Renal cortex interstitium (tissue), 11 donors: ENCODE measurements at regions not wholly inside any gene's neighbourhood (a gene's known extent, or its start where the extent isn't known, plus 50 kb on each side); places are given as distances from the start of the nearest gene placed in this dataset.

Experiments
- DNase-seq, 11 donors: peaks; one replicate each; pipeline ENCODE4 v3.0.0-alpha.2; 2013; ENCODE audit warnings: low read depth in 9 of 11, low spot score in 4 of 11; ENCODE audit errors: extremely low read depth in 1 of 11

DNA sequence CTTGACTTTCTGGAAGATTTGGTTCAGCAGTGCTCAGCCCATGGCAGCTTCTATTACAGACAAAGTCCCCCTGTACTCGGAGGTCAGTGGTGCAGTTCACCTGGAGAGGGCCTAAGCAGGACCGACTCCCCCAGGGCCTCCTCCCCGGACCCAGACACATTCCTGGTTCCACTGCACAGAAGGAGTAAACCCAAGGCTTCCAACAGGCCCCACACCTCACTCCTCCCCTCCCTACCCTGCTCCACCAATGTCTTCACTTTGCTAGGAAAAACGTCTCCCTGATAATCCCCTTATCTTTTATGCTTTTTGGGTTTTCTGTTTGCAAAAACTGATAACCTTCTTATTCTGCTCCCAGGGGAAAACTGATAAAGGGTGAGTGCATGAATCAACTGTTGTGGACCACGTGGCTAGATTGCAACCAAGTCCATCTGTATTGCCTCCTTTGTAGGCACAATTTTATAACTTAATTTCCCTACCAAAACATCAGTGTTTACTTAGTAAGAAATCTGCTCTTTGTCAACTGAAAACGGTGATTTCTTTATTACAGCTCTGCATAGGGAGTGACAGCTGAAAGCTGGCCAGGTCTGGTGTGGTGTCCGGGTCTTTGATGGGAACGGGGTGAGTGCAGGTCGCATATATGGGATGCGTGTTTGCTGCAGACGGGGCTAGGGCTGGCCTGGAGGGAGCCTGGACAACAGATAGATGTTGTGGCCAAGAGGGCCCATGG, 202.5 kb downstream of the GLI2 start:
- DNase-seq, result no peak

DNA sequence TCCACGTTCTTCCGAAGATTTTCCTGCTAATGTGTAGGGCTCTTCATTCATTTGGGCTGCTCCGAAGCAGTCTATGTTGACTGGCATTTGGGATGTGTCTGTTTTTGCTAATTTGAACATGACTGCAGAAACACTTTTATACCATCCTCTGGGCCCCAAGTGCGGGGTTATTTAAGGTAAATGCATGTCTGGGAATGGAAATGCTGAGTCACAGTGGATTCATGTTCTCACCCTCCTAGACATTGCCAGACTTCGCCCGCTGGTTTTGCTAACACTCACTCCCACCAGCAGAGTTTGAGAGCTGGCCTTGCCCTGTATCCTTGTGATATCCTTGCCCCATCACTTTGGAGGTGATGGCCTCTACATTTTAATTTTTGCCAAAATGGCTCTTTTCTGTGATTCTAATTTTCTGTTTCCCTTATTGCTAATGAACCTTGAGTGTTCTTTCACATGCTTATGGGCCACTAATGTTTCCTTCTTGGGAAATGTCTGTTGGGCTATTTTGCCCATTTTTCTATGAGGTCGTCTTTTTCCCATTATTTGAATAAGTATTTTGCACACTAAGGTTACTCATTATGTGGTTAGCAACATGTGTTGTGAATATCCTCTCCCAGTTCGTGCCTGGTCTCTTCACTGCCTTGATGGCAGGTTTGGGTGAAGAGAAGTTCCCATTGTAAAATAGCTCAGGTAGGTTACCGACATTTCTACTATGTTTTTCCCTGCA, 204.1 kb downstream of the GLI2 start:
- no peak for DNase-seq

DNA sequence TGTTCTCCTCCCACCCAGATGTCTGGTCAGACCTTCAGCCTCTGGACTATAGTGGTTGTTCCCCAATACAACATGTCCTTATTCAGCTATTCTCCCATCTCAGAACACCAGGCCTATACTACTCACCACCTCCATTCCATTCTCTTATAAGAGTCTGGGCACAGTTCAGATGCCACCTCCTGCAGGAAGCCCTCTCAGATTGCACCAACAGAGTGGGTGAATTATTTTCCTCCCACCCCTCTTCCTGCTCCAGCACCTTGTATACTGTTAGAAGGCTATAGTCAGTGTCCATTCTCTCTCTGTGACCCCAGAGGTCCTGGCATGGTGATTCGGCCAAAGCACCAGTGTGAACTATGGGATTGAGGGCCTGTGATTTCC, 204.6 kb downstream of the GLI2 start:
- DNase-seq, result no peak

DNA sequence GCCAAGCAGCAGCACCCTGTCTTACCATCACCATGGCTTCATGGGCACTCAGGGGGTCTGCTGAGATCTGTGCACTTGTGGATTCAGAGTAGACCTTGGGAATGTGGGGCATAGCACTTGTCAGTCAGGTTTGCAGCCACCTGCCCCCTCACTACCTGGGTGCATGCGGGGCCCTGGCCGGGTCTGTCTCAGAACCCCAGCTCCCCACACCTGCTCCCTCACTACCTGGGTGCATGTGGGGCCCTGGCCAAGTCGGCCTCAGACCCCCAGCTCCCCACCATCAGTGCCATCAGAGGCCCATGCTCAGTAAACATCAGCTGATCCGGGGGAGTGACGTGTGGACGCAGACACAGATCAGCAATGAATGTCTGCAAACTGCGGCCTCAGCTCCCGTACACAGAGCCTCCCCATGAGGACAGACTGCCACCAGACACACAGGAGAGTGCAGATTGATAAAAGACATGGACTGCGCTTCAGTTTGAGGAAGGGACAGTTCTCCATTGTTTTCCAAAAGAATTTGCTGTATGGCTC, 205.1 kb downstream of the GLI2 start:
- DNase-seq, result no peak

DNA sequence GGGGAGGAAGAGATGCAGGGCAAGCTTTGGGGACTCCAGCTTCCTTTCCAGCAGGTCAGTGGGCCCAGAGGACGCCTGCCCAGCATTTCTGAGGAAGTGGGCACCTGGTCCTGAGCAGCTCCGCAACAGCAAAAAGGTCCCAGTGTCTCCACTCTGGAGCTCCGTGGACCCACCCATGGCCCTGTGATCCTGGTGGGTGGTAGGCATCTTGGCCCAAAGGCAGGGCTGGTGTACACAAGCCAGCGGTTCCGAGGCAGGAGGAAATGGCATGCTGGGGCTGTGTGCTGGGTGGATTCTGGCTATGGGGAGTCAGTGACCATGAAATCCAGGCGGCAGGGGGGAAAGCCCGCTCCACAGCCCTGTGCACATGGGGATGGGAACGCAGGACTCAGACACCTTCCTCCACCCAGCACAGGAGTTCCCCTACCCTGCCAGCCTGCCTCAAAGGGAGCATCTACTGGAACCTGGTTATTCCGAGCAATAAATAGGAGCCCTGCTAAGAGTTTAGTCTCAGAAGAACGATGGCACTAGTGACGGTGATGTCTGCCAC, 206.0 kb downstream of the GLI2 start:
- no peak for DNase-seq

DNA sequence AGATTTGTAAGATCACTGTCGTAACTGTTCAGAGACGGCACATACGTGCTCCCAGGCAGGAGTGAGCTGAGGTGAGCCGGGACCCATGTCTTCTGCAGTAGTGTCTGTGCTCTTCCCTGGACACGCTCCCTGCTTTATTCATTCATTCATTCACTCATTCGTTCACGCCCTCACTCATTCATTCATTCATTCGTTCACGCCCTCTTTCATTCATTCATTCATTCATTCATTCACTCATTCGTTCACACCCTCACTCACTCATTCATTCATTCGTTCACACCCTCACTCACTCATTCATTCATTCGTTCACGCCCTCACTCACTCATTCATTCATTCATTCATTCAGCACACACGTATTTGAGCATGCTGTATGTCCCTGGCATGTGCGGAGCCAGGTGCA, 207.0 kb downstream of the GLI2 start:
- no peak for DNase-seq

DNA sequence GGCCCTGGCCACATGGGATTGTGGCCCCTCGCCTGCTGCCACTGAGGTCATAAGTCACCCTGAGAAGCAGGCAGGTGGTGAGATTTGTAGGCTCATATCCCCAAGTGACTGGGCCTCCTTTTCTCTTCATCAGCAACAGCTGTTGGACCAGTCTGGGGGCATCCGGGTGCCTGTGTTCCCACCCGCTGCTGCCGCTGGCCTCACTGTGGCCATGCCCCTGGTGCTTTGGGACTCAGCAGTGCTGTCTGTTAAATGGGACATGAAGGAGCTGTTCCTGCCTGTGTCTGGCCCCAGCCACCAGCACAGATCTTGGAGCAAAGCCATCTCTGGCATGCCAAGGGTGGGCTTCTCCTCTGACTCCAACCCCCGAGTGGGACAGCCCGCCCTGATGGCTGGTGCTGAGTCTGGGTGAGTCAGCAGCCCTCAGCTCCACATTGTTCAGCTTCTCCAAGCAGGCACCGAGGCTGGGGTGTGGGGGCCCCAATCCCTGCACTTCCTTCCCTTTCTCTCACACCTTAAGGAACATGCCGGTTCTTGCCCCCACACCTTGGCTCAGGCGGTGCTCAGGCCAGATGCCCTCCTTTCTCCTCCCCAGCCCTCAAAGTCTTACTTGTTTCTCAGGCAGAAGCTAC, 207.9 kb downstream of the GLI2 start:
- DNase-seq, result no peak

DNA sequence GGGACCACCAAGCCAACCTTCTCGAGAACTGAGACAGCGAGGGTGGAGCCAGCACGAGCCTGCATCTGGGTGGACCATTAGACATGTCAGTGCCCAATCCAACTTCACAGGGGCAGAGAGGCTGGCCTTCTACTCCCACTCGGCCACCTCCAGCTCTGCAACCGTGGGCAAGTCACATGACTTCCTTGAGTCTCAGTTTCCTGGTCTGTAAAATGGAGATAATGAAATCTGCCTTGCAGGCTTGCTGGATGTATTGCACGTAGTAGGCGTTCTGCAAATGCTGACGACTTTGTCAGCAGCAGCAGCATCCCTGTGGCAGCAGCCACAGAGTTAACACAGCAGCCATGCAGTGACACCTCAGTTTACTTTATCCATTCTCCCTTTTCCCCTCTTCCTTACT, 208.9 kb downstream of the GLI2 start:
- DNase-seq, result no peak

DNA sequence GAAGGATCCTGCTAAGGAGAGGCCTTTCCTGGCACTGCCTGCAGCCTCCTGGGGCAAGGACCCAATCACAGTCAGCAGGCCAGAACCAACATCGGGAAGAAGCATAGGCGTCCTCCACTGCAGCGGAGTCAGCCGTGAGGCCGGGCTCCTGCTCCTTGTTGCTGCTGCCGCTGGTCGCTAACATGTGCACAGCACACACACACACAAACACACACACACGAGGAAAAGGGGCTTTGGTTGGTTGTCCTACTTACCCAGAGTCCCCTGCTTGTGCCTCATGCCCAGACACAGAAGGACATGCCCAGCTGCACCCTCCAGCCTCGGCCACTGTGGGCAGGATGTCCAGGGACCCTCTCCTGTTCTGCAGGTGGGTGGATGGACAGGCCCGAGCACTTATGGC, 209.4 kb downstream of the GLI2 start:
- DNase-seq, result no peak

DNA sequence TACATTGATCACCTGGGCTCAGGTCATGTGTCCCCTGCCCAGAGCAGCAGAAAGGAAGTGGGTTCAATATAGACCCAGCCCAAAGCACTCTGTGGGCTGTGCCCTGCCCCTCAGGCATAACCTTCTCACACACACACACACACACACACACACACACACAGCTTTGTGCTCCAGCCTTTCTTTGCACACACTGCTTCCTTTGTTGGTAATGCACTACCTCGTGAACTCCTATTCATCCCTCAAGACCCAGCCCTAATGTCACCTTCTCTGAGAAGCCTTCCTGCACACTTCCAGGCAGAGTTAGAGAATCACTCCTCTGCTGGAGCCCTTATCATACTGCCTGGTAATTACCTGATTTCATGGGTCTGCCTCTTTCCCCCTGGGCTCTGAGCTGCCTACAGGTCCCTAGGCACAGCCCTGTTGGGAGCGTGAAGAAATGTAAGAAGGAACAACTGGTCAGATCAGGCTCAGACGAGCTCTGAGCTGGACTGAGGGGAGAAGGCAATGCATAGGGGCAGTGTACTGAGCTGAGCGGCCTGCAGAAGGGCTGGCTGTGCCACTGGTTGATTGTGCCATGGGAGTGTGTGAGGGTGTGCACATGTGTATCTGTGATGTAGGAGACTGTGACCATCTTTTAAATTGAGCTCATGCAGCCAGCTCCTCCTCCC, 210.3 kb downstream of the GLI2 start:
- no peak for DNase-seq

DNA sequence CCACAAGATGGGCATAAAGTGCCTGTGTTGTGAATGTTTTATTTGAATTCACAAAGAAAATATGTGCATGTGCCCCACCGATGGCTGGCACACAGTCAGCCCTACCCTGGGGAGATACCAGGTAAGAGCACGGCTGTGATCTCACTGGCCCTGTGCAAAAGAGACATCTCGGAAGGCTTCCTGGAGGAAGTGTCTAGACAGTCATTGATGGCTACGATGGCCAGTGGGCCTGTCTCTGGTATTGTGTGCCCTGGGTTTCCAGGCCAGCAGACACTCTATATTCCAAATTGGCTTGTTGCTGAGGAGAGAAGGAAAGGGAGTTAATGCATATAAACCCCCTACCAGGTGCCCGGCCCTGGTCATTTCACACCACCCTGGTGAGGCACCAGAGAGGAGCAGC, 211.7 kb downstream of the GLI2 start:
- DNase-seq, result no peak

DNA sequence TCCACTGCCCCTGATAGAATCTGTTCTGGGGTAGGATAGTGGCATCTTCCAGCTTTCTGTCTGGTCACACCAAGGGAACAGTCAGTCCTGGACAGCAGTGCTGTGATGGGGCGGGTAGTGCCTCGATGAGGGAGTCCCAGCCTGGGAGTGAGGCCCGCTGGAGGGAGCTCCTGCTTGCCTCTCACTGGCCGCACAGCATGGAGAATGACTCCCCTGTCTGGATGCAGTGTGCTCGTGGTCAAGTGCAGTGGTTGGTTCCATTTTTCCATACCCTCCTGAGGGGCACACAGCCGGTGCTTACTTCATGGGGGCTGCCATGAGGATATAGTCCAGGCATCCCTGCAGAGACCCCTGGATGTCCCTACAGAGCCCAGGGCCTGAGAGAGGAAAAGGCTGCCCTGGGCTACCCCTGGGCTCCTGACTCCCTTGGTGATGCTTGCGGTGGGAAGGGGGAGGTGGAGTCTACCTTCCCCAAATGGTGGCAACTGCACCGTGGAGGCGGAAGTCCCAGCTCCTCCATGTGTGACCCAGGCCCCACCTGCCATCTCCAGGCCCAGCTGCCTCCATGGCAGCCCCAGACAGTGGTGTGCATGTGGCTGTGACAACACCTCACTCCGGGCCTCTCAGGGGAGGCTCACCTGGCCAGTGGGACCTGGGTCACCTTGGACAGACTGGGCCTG, 212.5 kb downstream of the GLI2 start:
- no peak for DNase-seq

DNA sequence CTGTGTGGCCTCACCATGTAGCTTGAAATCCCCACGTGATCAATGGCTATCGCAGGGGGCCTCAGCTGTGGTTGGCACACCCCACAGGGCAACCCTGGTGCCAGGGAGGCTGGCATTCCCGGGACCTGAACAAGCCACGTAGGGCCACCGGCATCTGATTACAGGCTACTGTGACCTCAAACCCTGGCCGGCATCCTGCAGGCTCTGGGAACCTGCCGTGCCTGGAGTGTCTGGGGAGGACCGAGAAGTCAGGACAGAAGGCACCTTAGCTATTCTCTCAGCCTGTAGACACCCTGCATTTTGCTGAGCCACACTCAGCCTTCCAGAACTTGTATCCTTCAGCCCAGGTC, 213.0 kb downstream of the GLI2 start:
- DNase-seq, result no peak

DNA sequence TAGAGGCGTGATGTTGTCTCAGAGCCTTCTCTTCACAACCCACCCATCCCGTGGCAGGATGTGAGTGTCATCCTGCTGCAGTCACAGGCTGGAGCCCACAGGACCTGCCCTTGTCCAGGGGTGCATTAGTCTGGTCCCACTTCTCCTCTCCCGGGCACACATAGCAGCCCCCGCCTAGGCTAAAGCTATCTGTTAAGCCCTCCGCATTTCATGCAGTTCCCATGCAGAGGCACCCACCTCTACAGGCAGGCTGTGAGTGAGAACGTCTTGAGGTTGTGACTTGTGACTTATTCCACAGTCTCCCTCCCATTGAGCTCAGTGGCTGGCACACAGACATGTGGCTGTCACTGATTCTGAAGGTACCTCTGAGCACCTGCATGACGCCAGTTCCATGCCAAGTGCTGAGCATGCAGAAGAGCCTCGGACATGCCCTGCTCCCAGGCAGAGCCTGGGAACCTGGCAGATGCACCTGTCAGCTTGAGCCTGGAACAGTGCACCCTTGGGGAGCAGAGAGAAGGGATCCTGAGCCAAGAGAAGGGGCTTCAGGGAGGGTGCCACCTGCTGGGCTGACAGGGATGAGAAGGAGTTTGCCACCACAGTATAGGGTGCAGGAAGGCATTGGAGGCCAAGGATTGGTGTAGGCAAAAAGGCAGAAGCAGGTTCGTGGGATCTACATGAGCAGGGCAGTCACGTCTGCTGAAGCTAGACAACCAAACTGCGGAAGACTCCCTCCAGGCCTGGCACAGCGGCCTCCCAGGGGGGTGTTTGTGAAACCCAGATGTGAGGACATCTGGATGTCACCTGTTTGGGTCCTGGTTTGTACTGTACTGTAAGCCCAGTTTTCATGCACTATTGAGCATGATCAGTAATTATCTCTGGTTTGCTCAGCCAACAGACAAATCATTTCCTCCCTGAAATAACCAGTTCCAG, 213.6 kb downstream of the GLI2 start:
- DNase-seq, result no peak

DNA sequence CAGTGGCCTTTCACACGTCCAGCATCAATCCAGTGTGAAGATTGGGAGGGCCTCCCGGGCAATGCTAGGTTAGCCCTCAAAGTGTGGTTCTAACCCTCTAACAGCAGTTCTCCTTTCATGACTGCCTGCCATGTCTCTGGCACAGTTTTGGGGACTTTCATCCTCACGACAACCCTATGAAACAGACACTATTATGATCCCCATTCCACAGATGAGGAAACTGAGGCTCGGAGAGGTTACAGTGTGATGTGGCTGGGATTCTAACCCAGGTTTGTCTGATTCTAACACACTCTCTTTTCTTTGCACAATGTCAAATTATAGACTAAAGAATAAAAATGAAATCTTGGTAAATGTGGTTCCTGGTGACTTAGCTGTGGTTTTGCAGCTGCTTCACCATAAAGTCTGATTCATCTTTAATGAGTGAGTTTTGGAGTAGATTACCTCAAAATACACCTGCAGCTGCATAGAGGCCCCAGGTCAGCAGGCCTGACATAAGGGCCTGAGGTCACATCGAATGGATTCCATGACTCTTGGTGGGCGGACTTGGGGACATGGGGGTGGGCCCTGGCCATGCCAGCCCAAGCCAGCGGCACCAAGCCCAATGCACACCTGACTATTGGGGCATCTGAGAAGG, 214.4 kb downstream of the GLI2 start:
- DNase-seq, result no peak

DNA sequence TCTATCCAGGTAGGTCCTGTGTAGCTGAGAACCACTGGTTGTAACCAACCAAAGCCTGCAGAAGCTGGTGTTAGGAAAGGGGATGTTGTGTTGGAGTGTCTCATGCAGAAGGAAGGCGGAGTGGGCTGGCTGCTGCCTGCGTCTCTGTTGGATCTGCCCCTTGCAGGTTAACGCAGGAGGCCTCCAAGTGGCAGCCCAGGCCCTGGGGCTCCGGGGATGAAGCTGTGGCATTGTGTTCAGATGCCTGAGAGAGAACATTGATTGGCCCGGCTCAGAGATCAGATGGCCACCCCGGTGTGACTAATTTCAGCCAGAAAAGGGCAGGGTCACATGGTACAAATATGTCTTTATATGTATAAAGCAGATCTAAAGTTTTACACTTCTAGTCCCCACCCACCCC, 216.0 kb downstream of the GLI2 start:
- DNase-seq, result no peak

DNA sequence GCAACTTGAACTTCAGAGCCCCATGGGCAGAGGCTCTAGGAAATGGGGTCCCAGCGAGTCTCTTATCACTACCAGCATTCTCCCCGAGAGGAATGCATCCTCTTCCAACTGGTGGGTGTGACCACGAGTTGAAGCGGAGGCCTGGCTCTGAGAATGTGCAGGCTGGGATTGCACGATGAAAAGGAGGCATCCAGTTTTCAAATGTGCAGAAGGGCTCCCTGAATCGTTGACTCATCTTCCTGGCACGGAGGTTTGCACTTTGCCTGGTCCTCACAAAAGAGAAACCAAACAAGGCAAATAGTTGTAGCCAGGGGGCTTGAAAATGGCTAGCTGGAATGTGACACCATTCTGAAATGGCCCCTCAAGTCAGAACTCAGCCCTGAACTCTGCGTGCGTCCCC, 216.7 kb downstream of the GLI2 start:
- no peak for DNase-seq
